Fibroblast of lung (primary cell): ENCODE measurements at regions not wholly inside any gene's neighbourhood (a gene's known extent, or its start where the extent isn't known, plus 50 kb on each side); places are given as distances from the start of the nearest gene placed in this dataset.

Source experiments
- DNase-seq, 2 donors: peaks; one replicate each; pipeline versions ENCODE4 v3.0.0 to v3.0.0-alpha.2; 2010; ENCODE audit warnings: low read depth in 2 of 2
- H2AFZ ChIP-seq: 2 replicates; pipeline ENCODE4 v1.5.1; 2012; ENCODE audit warnings: low read length, control low read depth, inconsistent platforms
- H3K27ac ChIP-seq: 2 replicates; pipeline ENCODE4 v1.5.1; 2011; ENCODE audit warnings: low read length, control low read depth; ENCODE audit not compliant: insufficient read depth
- H3K27me3 ChIP-seq: 2 replicates; pipeline ENCODE4 v1.5.1; 2011; ENCODE audit warnings: mild to moderate bottlenecking, low read length; ENCODE audit not compliant: control insufficient read depth, insufficient read depth
- H3K36me3 ChIP-seq: 2 replicates; pipeline ENCODE4 v1.5.1; 2011; ENCODE audit warnings: low read length; ENCODE audit not compliant: control insufficient read depth, insufficient read depth
- H3K4me1 ChIP-seq: 2 replicates; pipeline ENCODE4 v1.5.1; 2011; ENCODE audit warnings: low read length; ENCODE audit not compliant: control insufficient read depth, insufficient read depth; ENCODE audit errors: extremely low read depth
- H3K4me2 ChIP-seq: 2 replicates; pipeline ENCODE4 v1.5.1; 2011; ENCODE audit warnings: low read length, control low read depth; ENCODE audit not compliant: insufficient read depth; ENCODE audit errors: extremely low read depth
- H3K4me3 ChIP-seq, 4 experiments: fragments of 200-600 bp in 1 of 4; sonication (generic) in 1 of 4; replicated peaks in 1 of 4; 2 replicates each; pipeline ENCODE4 v1.5.1; 2011 to 2016; ENCODE audit warnings: low read length in 4 of 4, low read depth in 3 of 4, mild to moderate bottlenecking in 3 of 4, control low read depth in 2 of 4, inconsistent platforms in 1 of 4, mixed read lengths in 1 of 4; ENCODE audit not compliant: insufficient read depth in 1 of 4; ENCODE audit errors: control extremely low read depth in 1 of 4
- H3K79me2 ChIP-seq: 2 replicates; pipeline ENCODE4 v1.5.1; 2012; ENCODE audit warnings: mild to moderate bottlenecking, low read length, inconsistent platforms; ENCODE audit not compliant: control insufficient read depth, insufficient read depth
- H3K9ac ChIP-seq: 2 replicates; pipeline ENCODE4 v1.5.1; 2011; ENCODE audit warnings: mild to moderate bottlenecking, low read length, control low read depth; ENCODE audit not compliant: insufficient read depth
- H3K9me3 ChIP-seq: 2 replicates; pipeline ENCODE4 v1.5.1; 2012; ENCODE audit warnings: low read depth, low read length; ENCODE audit not compliant: control insufficient read depth, insufficient read depth
- H4K20me1 ChIP-seq: 2 replicates; pipeline ENCODE4 v1.5.1; 2011; ENCODE audit warnings: low read length; ENCODE audit not compliant: control insufficient read depth, insufficient read depth; ENCODE audit errors: extremely low read depth
- EZH2 ChIP-seq: IDR thresholded peaks from 2 replicates; pipeline ENCODE4 v1.5.1; 2012; ENCODE audit warnings: low read length, control low read depth, mild to moderate bottlenecking; ENCODE audit errors: missing control alignments
- TF ChIP-seq, protein P1 (sequence below), 2 donors: IDR thresholded peaks in 1 of 2; conservative IDR thresholded peaks in 1 of 2; 1 replicate in 1 of 2; 2 replicates in 1 of 2; pipeline ENCODE4 v1.5.1; 2011 to 2012; ENCODE audit warnings: low read length in 2 of 2, control low read depth in 1 of 2, inconsistent platforms in 1 of 2, low read depth in 1 of 2, mild to moderate bottlenecking in 1 of 2

DNA sequence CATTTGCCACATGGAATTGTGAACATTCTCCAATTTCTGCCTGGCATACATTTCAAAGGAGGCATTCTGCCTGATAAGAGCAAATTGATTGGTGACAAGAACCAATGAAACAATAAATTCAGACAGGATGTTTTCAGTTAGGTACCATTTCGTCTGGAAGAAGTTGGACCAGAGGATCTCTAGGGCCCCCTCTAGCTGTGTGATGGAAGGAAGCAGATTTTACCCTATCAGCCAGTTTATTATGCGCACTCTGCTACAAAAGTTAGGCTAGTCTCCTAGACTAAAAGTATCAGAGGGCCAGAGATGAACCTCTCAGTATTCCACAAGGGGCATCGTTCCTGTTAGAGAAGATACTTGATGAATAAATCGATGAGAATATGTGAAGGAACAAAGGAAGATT is 118.0 kb downstream of the BUB3 start:
- no peak for DNase-seq
- no peak for TF ChIP-seq EZH2
- TF ChIP-seq, protein P1, sequence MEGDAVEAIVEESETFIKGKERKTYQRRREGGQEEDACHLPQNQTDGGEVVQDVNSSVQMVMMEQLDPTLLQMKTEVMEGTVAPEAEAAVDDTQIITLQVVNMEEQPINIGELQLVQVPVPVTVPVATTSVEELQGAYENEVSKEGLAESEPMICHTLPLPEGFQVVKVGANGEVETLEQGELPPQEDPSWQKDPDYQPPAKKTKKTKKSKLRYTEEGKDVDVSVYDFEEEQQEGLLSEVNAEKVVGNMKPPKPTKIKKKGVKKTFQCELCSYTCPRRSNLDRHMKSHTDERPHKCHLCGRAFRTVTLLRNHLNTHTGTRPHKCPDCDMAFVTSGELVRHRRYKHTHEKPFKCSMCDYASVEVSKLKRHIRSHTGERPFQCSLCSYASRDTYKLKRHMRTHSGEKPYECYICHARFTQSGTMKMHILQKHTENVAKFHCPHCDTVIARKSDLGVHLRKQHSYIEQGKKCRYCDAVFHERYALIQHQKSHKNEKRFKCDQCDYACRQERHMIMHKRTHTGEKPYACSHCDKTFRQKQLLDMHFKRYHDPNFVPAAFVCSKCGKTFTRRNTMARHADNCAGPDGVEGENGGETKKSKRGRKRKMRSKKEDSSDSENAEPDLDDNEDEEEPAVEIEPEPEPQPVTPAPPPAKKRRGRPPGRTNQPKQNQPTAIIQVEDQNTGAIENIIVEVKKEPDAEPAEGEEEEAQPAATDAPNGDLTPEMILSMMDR (conservative IDR thresholded peaks at IDR 0.05 in 1 of 2, IDR thresholded peaks at IDR 0.05 in 1 of 2; ENCODE audit: low read depth in 1 of 2, low read length in 2 of 2) = no peak
- Histone ChIP-seq H3K4me3 (no peak overlapping the region), H2AFZ (no peak overlapping the region), H3K27me3 (no peaks in the 10 kb centered on the region), H3K9me3 (no peaks in the 10 kb centered on the region), H3K36me3 (no peaks in the 10 kb centered on the region), H4K20me1 (no peaks in the 10 kb centered on the region), H3K79me2 (no peaks in the 10 kb centered on the region), H3K27ac (no peak overlapping the region), H3K4me2 (no peak overlapping the region), H3K9ac (no peak overlapping the region), H3K4me1 (no peaks in the 10 kb centered on the region)

DNA sequence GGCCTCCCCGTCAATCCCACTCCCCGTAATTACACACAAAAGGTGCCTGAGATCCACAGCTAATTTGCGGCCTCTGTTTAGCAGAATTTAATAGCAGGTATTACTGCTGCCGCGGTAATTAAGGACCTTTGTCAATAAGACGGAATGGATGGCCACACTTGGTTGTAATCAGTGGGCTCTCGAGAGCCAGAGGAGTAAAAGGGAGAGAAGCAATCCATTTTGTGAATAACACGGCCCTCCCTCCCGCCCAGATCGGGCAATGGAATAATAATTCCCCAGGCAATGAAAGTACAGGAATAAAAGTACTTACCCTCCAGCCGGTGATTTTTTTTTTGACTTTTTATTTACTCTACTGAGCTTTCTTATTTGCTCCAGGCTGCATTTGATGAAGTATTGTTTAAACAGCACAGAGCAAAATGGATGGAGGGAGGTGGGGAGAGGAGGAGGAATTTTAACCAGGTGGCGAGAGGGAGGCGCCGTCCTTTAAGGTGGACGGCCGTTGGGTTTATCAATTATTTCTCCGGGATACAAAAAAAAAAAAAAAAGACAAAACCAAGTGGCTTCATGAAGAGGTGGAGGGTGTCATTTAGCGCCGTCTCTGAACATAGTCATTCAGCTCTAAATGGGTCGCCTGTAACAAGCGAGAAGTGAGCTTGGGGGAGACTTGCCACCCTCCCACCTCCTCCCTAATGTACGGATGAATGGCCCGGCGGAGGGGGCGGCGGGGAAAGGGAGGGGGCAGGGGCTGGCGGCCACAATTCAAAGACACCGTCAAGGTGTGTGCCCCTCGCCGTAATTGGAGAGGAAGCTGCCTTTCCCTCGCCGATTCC is 120.3 kb downstream of the BUB3 start:
- H3K9me3 ChIP-seq = no peaks in the 10 kb centered on the region
- DNase-seq = no peak
- H3K9ac ChIP-seq = no peak overlapping the region
- no peak for TF ChIP-seq EZH2
- TF ChIP-seq, protein P1 (conservative IDR thresholded peaks at IDR 0.05 in 1 of 2, IDR thresholded peaks at IDR 0.05 in 1 of 2; ENCODE audit: low read depth in 1 of 2, low read length in 2 of 2) = no peak
- no peak overlapping the region for H3K27ac ChIP-seq
- no peak overlapping the region for H2AFZ ChIP-seq
- H3K79me2 ChIP-seq = no peaks in the 10 kb centered on the region
- no peaks in the 10 kb centered on the region for H3K36me3 ChIP-seq
- H4K20me1 ChIP-seq = no peaks in the 10 kb centered on the region
- no peak overlapping the region for H3K4me2 ChIP-seq
- no peak overlapping the region for H3K4me3 ChIP-seq
- H3K4me1 ChIP-seq = no peaks in the 10 kb centered on the region
- no peaks in the 10 kb centered on the region for H3K27me3 ChIP-seq

GRCh38 chr10:123275136-123275564 is 120.9 kb downstream of the BUB3 start:
- Histone ChIP-seq H3K4me2 (no peak overlapping the region), H3K4me3 (no peak overlapping the region), H3K36me3 (no peaks in the 10 kb centered on the region), H3K27ac (no peak overlapping the region), H3K9ac (no peak overlapping the region), H2AFZ (no peak overlapping the region), H3K27me3 (no peaks in the 10 kb centered on the region), H3K9me3 (no peaks in the 10 kb centered on the region), H3K4me1 (no peaks in the 10 kb centered on the region), H4K20me1 (no peaks in the 10 kb centered on the region), H3K79me2 (no peaks in the 10 kb centered on the region)
- TF ChIP-seq EZH2 = no peak
- TF ChIP-seq, protein P1 (conservative IDR thresholded peaks at IDR 0.05 in 1 of 2, IDR thresholded peaks at IDR 0.05 in 1 of 2; ENCODE audit: low read depth in 1 of 2, low read length in 2 of 2) = no peak
- DNase-seq = no peak
